ENCODE measurements at regions not wholly inside any gene's neighbourhood (a gene's known extent, or its start where the extent isn't known, plus 50 kb on each side); places are given as distances from the start of the nearest gene placed in this dataset.

DNA sequence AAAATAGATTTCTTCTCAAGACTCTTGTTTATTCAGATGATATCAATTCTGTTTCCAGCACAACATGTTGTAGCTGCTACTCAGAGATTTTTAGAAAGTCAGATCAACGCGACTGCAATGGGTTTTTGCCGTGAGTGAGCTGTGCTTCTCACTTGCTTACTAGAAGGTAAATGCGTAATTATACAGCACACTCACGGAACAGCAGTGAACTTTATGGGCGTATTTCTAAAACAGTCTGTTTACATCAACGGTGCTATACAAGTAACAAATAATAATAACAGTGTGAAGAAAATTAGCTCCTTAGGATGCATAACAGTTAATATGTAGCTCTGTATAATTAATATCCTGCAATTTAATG lies 533.6 kb downstream of the RNF144A start:
- intact Hi-C loops (cut with micrococcal nuclease), result loop anchor here (1.0 to 5.0 kb wide), 11 partner anchors 14 to 1230 kb away; no protein-coding TSS in a partner anchor

DNA sequence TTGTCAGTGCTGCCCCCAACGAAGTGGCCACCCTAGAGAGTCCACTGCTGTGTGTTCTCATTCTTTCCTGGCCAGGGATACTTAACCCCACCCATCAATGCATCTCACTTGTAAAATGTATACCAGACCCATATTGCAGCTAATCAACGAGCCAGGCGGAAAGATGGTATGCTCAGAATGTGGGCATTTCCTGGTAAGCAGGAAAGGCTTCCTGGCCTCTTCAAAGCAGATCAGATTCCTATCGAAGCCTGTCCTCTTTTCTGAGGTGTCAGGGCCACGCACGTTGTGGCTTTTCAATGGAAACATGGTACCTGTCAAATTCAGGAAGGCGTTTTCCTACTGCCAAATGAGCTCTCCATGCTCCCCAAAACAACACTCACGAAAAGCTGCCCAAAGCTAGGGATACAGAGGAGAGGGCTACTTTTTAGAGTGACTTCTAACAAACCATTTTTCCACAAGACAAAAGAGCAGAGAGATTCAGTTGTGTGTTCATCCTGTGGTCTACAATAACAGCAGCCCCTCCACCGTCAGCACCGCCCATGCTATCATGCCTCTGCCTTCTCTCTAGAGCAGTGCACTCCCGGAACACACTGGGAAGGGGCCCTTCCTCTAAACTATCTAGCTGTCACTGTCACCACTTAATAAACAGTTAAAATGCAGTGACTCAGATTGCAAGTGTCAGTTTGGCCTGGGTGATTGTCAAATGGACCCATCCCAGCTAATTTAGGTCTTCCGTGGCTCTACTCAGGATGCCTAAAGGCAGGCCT lies 535.1 kb downstream of the RNF144A start:
- intact Hi-C loops (cut with micrococcal nuclease), result loop anchor here (5.0 kb wide), 1 partner anchor 850 kb away; no protein-coding TSS in a partner anchor

DNA sequence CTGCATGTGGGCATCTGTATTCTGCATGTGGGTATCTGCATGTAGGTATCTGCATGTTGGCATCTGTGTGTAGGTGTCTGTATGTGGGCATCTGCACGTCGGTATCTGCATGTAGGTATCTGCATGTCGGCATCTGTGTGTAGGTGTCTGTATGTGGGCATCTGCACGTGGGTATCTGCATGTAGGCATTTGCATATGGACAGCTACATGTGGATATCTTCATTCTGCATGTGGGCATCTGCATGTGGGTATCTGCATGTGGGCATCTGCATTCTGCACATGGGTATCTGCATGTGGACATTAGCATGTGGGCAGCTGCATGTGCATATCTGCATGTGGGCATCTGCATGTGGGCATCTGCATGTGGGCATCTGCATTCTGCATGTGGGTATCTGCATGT lies 537.4 kb downstream of the RNF144A start:
- intact Hi-C loops (cut with micrococcal nuclease), result loop anchor here (5.0 kb wide), 1 partner anchor 848 kb away; no protein-coding TSS in a partner anchor

DNA sequence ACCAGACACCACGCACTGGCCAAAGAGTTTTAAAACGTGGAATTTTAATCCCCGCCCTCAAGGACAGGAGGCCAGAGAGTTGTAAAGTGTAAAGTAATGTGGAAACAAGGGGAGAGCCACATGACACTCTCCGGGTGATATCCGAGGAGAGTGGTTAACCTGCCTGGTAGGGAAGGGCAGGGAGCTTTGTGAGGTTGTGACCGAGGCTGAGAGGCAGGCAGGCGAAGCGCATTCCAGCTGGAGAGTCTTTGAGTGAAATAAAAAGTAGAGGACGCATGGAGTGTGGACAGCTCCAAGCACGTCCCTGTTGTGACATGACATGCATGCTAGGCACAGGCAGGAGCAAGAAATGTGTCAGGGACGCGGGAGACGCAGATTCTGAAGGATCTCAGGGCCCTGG lies 539.5 kb downstream of the RNF144A start:
- intact Hi-C loops (cut with micrococcal nuclease), result no loop called here

DNA sequence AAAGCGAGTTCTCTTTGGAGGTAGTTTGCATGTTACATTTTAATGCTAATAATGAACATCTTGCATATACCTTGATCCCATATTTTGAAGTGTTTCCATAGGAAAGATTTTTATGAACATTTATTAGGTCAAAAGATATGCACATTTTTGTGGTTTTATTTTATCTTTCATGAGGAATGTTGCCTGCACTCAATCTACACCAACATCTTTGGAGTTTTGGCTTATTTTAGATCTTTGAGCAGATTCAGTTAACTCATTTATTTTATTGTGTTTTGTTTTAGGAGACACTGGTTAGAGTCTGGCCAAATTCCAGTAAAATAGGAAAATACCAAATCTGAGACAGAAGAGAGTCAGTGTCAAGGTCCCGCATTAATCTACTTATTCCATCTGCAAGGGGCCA lies 540.9 kb downstream of the RNF144A start:
- intact Hi-C loops (cut with micrococcal nuclease), result no loop called here

- intact Hi-C loops (cut with micrococcal nuclease), result loop anchor here (1.0 to 2.0 kb wide), 3 partner anchors 18 to 55 kb away; no protein-coding TSS in a partner anchor
Measured at GRCh38 chr2:7467782-7468447, 550.7 kb downstream of the RNF144A start.

GRCh38 chr2:7468448-7468828 lies 551.2 kb downstream of the RNF144A start:
- intact Hi-C loops (cut with micrococcal nuclease), result loop anchor here (1.0 to 2.0 kb wide), 3 partner anchors 18 to 54 kb away; no protein-coding TSS in a partner anchor

GRCh38 chr2:7468955-7469354 lies 551.7 kb downstream of the RNF144A start:
- intact Hi-C loops (cut with micrococcal nuclease), result loop anchor here (1.0 to 2.0 kb wide), 3 partner anchors 19 to 54 kb away; no protein-coding TSS in a partner anchor

GRCh38 chr2:7471185-7471584 lies 554.0 kb downstream of the RNF144A start:
- intact Hi-C loops (cut with micrococcal nuclease), result no loop called here

GRCh38 chr2:7472465-7472864 lies 555.3 kb downstream of the RNF144A start:
- intact Hi-C loops (cut with micrococcal nuclease), result no loop called here

DNA sequence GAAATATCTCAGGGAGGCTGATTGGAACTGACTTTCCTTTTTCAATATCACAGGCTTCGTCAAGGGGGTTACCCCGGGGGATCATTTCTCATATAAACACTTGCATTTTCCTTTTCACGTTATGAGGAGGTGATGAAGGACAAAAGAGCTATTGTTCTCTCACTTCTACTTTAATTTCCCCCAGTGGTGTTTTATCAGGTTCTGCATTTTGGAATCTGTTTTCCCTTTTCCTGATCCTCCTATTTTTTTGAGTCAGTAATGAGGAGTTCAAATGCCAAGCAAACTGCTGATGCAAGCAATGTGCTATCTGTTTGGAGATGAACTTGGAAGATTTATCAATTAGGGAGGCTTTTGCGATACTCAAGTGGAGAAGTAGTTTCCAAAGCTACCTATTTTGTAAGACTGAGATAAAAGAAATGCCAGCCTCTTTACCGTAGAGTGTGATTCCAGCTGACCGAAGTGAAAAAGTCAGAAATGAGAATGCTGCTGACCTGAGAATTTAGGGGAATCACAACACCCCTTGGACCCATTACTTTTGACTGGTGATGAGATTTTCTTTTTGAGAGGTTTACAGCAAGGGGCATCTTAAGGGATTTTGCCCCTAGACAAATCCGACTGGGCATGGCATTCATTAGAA lies 556.0 kb downstream of the RNF144A start:
- intact Hi-C loops (cut with micrococcal nuclease), result no loop called here

DNA sequence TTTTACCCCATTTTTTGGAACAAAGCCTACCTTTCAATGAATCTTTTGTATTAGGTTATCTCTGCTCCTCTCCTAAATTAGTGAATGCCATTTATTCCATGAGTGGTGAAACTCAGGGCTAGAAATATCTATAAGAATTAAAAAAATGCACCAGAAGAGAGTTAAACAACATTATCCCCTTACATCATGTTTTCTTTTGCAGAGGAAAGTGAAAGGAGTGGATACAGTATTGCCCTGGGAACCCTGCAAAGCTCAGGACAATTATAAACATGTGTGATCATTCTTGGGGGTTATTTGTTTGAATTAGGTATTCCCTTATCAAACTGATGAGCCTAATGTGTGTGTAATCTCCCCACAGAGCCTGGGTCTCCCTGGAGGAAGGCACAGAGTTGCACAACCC lies 559.2 kb downstream of the RNF144A start:
- intact Hi-C loops (cut with micrococcal nuclease), result no loop called here

DNA sequence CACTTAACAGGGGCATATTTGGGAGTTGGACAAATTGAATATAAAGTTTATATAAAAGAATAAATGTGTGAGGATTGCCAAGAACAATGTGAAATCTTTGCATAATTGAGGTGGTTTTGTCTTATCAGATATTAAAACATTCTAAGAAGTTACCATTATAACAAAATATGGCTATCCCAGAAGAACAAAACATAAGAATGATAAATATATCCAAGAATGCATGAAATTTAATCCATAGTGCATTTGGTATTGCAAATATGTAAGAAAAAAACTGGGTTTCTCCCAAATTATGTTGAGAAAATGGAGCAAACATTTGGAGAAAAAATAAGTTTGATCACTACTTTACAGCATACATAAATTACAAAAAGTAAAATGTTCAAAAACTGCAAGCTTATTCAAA lies 562.4 kb downstream of the RNF144A start:
- intact Hi-C loops (cut with micrococcal nuclease), result no loop called here

DNA sequence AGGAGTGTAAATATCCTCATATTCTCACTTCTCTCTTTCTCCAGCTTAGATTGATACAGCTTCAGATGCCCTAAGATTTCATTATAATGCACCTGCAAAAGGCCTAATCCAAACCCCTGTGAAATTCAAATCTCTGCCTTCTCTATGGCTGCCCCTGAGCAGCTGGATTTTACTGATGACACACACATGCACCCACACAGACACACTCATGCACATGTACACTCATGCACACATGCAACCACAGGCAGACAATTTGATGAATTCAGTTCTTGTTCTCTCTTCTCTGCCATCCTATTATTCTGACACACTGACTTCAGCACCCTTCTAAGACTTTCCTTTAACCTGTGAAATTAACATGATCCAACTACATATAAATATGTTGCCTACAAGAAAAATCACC lies 563.2 kb downstream of the RNF144A start:
- intact Hi-C loops (cut with micrococcal nuclease), result no loop called here

GRCh38 chr2:7490672-7491071 lies 573.5 kb downstream of the RNF144A start:
- intact Hi-C loops (cut with micrococcal nuclease), result no loop called here

- intact Hi-C loops (cut with micrococcal nuclease), result no loop called here
Measured at GRCh38 chr2:7492719-7493118, 575.5 kb downstream of the RNF144A start.

DNA sequence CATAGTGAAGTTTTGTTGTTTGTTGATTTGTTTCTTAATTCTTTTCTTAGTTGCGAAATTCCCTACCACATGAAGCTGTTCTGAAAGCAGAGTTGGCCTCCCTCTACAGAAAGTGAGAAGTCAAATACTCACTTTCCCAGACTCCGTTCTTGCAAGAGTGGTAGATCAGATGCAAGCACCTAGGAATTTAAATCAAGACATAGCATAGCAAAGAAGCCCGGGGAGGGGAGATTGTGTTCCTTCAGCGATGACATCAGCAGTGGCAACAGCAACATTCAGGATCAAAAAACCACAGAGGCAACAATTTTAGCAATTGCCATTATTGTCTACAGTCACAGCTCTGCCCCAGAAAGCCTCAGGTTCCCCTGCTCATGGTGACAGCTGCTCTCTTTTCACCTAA lies 580.0 kb downstream of the RNF144A start:
- intact Hi-C loops (cut with micrococcal nuclease), result no loop called here

GRCh38 chr2:7499018-7499417 lies 581.8 kb downstream of the RNF144A start:
- intact Hi-C loops (cut with micrococcal nuclease), result no loop called here

DNA sequence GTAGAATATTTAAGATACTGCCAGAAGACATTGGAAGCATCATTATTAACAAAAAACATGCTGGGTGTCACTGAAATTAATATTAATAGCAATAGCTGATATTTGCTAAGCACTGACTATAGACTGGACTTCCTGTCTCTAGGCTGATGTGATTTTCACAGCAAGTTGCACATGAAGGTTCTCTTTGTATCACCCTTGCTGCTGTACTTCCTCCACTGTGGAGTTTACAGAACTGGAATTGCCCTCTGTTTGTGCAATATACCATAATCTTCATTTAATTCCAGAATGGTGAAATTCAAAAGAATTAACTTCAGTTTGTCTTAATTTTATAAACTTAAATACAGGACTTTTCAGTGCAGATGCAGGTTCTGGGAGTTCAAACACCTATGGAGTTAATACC lies 585.1 kb downstream of the RNF144A start:
- intact Hi-C loops (cut with micrococcal nuclease), result no loop called here

GRCh38 chr2:7508296-7508943 lies 591.2 kb downstream of the RNF144A start:
- intact Hi-C loops (cut with micrococcal nuclease), result no loop called here

DNA sequence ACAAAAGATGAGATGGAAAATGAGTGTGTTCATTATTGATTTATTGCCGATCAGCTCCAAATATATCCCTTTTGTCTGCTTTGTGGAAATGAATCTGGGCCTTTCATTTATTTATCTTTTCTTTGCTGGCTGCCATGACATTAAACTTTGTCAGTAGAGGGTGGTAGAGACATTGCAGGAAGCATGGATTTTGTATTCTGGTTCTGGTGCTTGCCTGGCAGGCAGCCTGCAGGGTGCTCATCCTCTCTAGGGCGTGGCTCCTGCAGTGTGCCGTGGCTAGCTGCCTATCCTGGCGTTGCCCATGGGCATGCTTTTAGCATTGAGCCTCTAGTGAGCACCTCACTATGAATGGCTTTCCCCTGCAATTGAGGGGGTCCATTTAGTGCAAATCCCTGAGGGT lies 593.1 kb downstream of the RNF144A start:
- intact Hi-C loops (cut with micrococcal nuclease), result no loop called here

DNA sequence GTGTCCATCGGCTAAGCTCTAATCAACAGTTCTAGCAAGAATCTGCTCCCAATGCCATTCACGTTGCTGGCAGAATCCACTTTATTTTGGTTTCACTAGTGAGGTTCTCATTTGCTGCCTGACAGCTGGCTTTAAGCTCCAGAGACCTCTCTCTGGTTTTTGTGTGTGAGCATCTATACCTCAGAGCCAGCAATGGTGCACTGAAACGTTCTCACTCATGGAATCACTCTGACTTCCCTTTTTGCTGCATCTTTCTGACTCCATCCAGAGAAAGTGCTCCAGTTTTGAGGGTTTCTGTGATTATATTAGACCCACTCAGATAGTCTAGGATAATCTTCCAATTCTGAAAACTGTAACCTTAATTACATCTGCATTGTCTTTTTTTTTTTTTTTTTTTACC lies 596.6 kb downstream of the RNF144A start:
- intact Hi-C loops (cut with micrococcal nuclease), result no loop called here

All from T-helper 1 cell treated with Interleukin-12 subunit alpha and Interleukin-12 subunit beta and Interleukin-4 antibody, amounts not matched to agents 30 ng/mL and 1 ng/mL, for 36 hours (primary cell).